ENCODE measurements at regions not wholly inside any gene's neighbourhood (a gene's known extent, or its start where the extent isn't known, plus 50 kb on each side); places are given as distances from the start of the nearest gene placed in this dataset.

DNA sequence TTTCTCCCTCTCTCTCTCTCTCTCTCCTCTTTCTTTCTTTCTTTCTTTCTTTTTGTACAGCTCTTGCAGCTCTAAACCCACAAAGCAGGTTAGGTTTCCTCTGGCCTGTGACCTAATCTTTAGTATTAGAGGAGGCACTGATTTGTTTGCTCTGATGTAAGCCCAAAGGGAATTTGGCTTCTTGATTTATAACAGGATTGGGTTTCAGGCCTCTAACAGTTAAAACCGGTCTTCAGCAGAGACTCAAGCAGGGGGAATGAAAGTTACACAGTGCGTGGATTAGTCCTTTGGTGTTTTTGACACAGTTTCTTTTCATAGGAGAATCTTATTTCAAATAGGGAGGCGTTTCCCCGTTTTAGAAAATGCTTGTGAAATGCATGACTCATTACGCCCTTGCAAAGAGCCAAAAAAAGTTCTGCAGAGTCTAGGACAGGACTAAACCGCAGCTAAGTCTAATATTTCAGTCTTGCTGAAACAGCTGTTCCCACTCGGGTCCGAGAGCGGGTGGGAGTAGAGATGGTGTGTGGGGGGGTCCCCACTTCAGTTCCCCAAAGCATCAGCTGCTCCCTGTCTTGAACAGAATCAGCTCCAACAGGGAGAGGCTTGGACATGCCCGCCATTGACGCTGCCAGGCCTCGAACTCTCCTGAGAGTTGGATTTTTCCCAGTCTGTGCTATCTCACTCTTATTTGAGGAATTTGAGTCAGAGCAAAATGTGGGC, 296.5 kb upstream of the PITRM1 start:
- H3K36me3 ChIP-seq: no peaks in the 10 kb centered on the region
- no peak for DNase-seq
- no peaks in the 10 kb centered on the region for H3K27me3 ChIP-seq (ENCODE audit: insufficient read depth, low read depth, severe bottlenecking)
- H3K4me3 ChIP-seq (ENCODE audit: low read depth, low read length): no peak overlapping the region
- TF ChIP-seq, protein P1, sequence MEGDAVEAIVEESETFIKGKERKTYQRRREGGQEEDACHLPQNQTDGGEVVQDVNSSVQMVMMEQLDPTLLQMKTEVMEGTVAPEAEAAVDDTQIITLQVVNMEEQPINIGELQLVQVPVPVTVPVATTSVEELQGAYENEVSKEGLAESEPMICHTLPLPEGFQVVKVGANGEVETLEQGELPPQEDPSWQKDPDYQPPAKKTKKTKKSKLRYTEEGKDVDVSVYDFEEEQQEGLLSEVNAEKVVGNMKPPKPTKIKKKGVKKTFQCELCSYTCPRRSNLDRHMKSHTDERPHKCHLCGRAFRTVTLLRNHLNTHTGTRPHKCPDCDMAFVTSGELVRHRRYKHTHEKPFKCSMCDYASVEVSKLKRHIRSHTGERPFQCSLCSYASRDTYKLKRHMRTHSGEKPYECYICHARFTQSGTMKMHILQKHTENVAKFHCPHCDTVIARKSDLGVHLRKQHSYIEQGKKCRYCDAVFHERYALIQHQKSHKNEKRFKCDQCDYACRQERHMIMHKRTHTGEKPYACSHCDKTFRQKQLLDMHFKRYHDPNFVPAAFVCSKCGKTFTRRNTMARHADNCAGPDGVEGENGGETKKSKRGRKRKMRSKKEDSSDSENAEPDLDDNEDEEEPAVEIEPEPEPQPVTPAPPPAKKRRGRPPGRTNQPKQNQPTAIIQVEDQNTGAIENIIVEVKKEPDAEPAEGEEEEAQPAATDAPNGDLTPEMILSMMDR (IDR thresholded peaks at IDR 0.05; ENCODE audit: low read depth, low read length): no peak
- no peaks in the 10 kb centered on the region for H3K9me3 ChIP-seq (ENCODE audit: severe bottlenecking)
- H3K27ac ChIP-seq: no peak overlapping the region

DNA sequence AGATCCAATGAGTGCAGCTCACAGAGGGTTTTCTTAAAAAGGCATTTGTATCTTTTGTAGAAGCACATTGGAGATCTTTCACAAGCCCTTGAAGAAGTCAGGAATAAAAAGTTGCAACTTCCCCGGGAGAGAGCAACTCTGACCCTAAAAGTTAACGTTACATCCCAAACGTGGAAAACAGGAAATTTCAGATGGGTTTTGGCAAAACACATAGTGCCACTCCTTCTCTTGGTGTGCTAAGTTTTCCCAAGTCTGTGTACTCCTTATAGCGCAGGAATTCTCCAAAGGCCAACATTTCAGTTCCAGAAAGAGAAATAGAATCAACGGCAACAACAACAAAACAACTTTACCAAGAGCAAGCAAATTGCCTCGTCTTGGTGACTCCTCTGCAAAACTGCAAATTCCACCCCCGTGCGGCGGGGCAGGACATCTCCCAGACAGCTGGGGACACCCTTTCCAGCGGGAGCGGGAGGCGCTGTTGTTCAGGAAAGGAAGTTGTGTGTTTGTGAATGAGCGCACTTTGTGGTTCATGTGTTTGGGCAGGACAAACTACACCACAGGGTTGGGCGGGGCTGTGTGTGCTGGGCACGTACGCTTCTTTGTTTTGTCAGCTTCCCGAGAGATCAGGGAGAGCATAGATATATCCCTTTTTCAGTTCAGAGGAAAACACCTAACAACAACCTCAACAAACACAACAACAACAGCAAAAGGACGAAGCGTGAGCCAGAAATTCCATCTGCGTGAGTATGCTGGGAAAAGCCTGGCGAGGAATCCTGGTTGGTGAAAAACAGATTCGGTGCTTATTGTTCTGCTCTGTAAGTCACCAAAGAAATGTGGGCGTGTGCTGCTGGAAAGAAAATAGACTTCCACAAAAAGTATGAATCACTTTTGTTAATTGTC, 294.7 kb upstream of the PITRM1 start:
- Histone ChIP-seq H3K27ac (no peak overlapping the region), H3K36me3 (no peaks in the 10 kb centered on the region), H3K27me3 (ENCODE audit: insufficient read depth, low read depth, severe bottlenecking) (no peaks in the 10 kb centered on the region), H3K9me3 (ENCODE audit: severe bottlenecking) (no peaks in the 10 kb centered on the region), H3K4me3 (ENCODE audit: low read depth, low read length) (no peak overlapping the region)
- TF ChIP-seq, protein P1 (IDR thresholded peaks at IDR 0.05; ENCODE audit: low read depth, low read length): no peak
- no peak for DNase-seq

DNA sequence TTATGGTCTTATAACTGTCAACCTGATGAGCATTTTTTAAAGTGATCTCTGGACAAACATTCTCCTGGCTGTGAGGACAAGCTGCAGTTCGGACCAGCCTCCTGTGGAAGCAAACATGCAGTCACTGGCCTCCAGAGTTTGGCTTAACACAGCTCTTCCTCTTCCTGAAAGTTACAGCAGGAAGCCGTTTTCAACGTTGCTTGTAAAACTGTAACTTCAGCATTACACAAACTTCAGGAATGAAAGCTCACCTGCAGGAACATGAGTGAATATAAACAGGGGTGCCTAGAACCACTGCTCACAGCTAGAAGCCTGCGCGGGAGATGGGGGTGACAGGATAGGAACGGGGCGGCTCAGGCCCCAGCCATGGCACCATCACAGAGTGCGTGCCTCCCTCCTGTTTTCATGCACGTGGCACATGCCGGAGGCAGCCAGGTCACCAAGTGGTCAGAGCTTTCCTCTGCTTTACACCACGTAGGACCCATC, 292.9 kb upstream of the PITRM1 start:
- Histone ChIP-seq H3K27me3 (ENCODE audit: insufficient read depth, low read depth, severe bottlenecking) (no peaks in the 10 kb centered on the region), H3K36me3 (no peaks in the 10 kb centered on the region), H3K4me3 (ENCODE audit: low read depth, low read length) (no peak overlapping the region), H3K27ac (no peak overlapping the region), H3K9me3 (ENCODE audit: severe bottlenecking) (no peaks in the 10 kb centered on the region)
- DNase-seq: no peak
- TF ChIP-seq, protein P1 (IDR thresholded peaks at IDR 0.05; ENCODE audit: low read depth, low read length): no peak

DNA sequence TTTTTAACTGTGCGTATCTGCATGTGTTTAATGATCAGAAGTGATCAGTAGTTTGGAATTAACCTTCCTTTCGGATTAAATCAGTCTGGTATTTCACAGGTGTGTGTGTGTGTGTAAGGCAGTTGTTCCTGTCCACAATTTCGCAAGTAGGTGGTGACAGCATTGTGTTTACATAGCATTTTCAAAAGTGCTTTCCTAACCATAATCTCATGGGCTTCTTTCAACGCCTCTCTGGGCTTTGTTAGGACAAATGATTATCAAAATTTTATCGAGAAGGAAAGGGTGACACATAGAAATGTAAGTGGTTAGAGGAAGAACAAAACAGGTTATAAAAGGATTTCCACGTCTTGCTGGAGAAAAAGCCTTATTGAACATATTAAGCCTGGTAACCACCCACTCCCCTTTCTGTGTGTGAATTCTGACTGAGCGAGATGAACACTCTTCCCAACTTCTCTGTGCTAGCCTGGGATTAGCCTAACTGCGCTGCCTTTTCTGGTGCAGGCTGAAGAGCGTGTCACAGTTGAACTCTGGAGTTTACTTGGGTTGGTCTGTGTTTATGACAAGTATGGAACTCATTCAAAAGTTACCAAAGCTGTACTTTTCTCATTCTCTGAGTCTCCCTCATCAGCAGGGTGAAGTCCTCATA, 292.3 kb upstream of the PITRM1 start:
- TF ChIP-seq, protein P1 (IDR thresholded peaks at IDR 0.05; ENCODE audit: low read depth, low read length): no peak

DNA sequence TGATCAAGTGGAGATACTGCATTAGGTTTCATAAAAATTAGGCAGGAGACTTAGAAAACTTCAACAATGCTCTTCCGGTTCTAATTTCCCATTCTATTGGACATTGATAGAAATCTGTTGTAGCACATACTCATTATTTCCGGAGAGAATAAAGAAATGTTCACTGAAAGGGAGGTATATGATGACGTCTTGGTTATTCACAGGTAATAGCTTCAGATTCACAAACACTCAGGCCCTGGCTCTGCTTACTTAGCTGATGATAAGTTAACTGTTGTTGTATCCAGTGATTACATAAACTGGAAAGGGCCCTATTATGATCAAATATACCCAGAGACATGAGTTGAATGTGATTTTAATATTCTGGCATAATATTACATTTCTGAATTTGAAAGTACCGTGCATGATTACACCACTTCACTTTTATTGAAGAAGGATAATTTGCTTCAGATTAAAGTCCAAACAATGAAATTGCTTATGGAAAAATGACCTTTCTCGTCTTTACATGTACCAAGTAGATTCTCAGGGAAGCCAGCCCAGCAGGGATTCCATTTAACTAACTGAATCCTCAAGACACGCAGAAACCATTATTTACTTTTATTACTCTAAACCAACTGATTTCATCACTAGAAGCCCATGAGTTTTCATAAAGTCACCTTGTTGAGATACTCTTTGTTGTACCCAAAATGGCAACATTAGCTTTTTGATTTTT, 288.0 kb upstream of the PITRM1 start:
- H3K27me3 ChIP-seq (ENCODE audit: insufficient read depth, low read depth, severe bottlenecking): no peaks in the 10 kb centered on the region
- H3K36me3 ChIP-seq: no peaks in the 10 kb centered on the region
- TF ChIP-seq, protein P1 (IDR thresholded peaks at IDR 0.05; ENCODE audit: low read depth, low read length): no peak
- DNase-seq: no peak
- H3K27ac ChIP-seq: no peak overlapping the region
- H3K4me3 ChIP-seq (ENCODE audit: low read depth, low read length): no peak overlapping the region
- H3K9me3 ChIP-seq (ENCODE audit: severe bottlenecking): no peaks in the 10 kb centered on the region

More for the DNA sequence above, 292.3 kb upstream of the PITRM1 start:
- Histone ChIP-seq H3K9me3 (ENCODE audit: severe bottlenecking) (no peaks in the 10 kb centered on the region), H3K36me3 (no peaks in the 10 kb centered on the region), H3K4me3 (ENCODE audit: low read depth, low read length) (no peak overlapping the region), H3K27ac (no peak overlapping the region), H3K27me3 (ENCODE audit: insufficient read depth, low read depth, severe bottlenecking) (no peaks in the 10 kb centered on the region)
- DNase-seq: no peak

All from WERI-Rb-1 (cell line).